GM23338 (cell line): ENCODE measurements at regions not wholly inside any gene's neighbourhood (a gene's known extent, or its start where the extent isn't known, plus 50 kb on each side); places are given as distances from the start of the nearest gene placed in this dataset.

Experiments used
- ATAC-seq: fragments of 200-7000 bp; cut with Tn5 transposase; 3 replicates; pipeline ENCODE4 v1.9.1; 2020
- DNase-seq: peaks from one replicate; pipeline ENCODE4 v3.0.0-alpha.2; 2015; ENCODE audit warnings: low spot score
- H2AFZ ChIP-seq: fragments of 200-600 bp; sonication (generic); 2 replicates; pipeline ENCODE4 v1.8.0; 2016; ENCODE audit warnings: antibody characterized with exemption, mild to moderate bottlenecking, moderate library complexity
- H3F3A ChIP-seq: fragments of 200-600 bp; sonication (generic); replicated peaks from 2 replicates; pipeline ENCODE4 v1.8.0; 2017; ENCODE audit warnings: antibody characterized with exemption, mixed run types, low read depth
- H3K27ac ChIP-seq: fragments of 200-600 bp; sonication (generic); 2 replicates; pipeline ENCODE4 v1.6.1; 2016; ENCODE audit warnings: low read depth
- H3K27me3 ChIP-seq: fragments of 200-600 bp; sonication (generic); 2 replicates; pipeline ENCODE4 v1.8.0; 2016; ENCODE audit warnings: mild to moderate bottlenecking, mixed run types, moderate library complexity; ENCODE audit not compliant: insufficient read depth
- H3K36me3 ChIP-seq: fragments of 200-600 bp; sonication (generic); 2 replicates; pipeline ENCODE4 v1.8.0; 2016; ENCODE audit warnings: mild to moderate bottlenecking; ENCODE audit not compliant: insufficient read depth
- H3K4me1 ChIP-seq: fragments of 200-600 bp; sonication (generic); 2 replicates; pipeline ENCODE4 v1.8.0; 2016; ENCODE audit warnings: mild to moderate bottlenecking, moderate library complexity; ENCODE audit not compliant: insufficient read depth
- H3K4me2 ChIP-seq: fragments of 200-600 bp; sonication (generic); 2 replicates; pipeline ENCODE4 v1.7.1; 2017; ENCODE audit warnings: mixed run types
- H3K4me3 ChIP-seq: fragments of 200-600 bp; sonication (generic); 2 replicates; pipeline ENCODE4 v1.6.1; 2016; ENCODE audit warnings: mixed run types
- H3K79me2 ChIP-seq: fragments of 200-600 bp; sonication (generic); replicated peaks from 2 replicates; pipeline ENCODE4 v1.8.0; 2017; ENCODE audit warnings: mild to moderate bottlenecking; ENCODE audit not compliant: insufficient read depth
- H3K9me2 ChIP-seq: fragments of 200-600 bp; sonication (generic); 2 replicates; pipeline ENCODE4 v1.8.0; 2017; ENCODE audit not compliant: insufficient read depth
- H4K20me1 ChIP-seq: fragments of 200-600 bp; sonication (generic); replicated peaks from 2 replicates; pipeline ENCODE4 v1.8.0; 2017; ENCODE audit warnings: mild to moderate bottlenecking; ENCODE audit not compliant: insufficient read depth
- H3K27ac Mint-ChIP-seq: 2 replicates; pipeline ENCODE4 v1.8.0; 2020; ENCODE audit warnings: inconsistent platforms, mild to moderate bottlenecking, moderate library complexity, mixed read lengths
- H3K27me3 Mint-ChIP-seq: 3 replicates; pipeline ENCODE4 v1.8.0; 2022; ENCODE audit warnings: low read depth, mild to moderate bottlenecking, moderate library complexity, mixed read lengths, inconsistent platforms; ENCODE audit not compliant: insufficient read depth, poor library complexity
- H3K36me3 Mint-ChIP-seq: 3 replicates; pipeline ENCODE4 v1.8.0; 2021; ENCODE audit warnings: low read depth, mild to moderate bottlenecking, inconsistent platforms, moderate library complexity, mixed read lengths
- H3K4me1 Mint-ChIP-seq: 3 replicates; pipeline ENCODE4 v1.8.0; 2020; ENCODE audit warnings: mild to moderate bottlenecking, inconsistent platforms, mixed read lengths
- H3K4me3 Mint-ChIP-seq: 3 replicates; pipeline ENCODE4 v1.8.0; 2021; ENCODE audit warnings: moderate library complexity, mild to moderate bottlenecking, inconsistent platforms, mixed read lengths
- H3K9me3 Mint-ChIP-seq: 3 replicates; pipeline ENCODE4 v1.8.0; 2020; ENCODE audit warnings: moderate library complexity, mild to moderate bottlenecking, inconsistent platforms, mixed read lengths
- CREB1 ChIP-seq: fragments of 250-450 bp; sonication (Bioruptor Pico); IDR thresholded peaks from 2 replicates; pipeline ENCODE4 v1.5.0; 2020; ENCODE audit warnings: low read depth, mild to moderate bottlenecking, moderate library complexity
- EZH2 ChIP-seq: fragments of 200-600 bp; sonication (generic); IDR thresholded peaks from one replicate; pipeline ENCODE4 v1.8.0; 2017; ENCODE audit warnings: antibody characterized with exemption, mild to moderate bottlenecking, low read depth; ENCODE audit not compliant: unreplicated experiment
- EZH2phosphoT487 ChIP-seq: fragments of 200-600 bp; sonication (generic); IDR thresholded peaks from one replicate; pipeline ENCODE4 v1.8.1; 2018; ENCODE audit warnings: antibody characterized with exemption; ENCODE audit not compliant: unreplicated experiment
- JUNB ChIP-seq: IDR thresholded peaks from one replicate; pipeline ENCODE4 v1.6.1; 2016; ENCODE audit warnings: antibody characterized with exemption; ENCODE audit not compliant: unreplicated experiment
- NANOG ChIP-seq: IDR thresholded peaks from 2 replicates; pipeline ENCODE4 v1.6.1; 2016; ENCODE audit warnings: antibody characterized with exemption, borderline replicate concordance
- POLR2AphosphoS5 ChIP-seq: IDR thresholded peaks from 2 replicates; pipeline ENCODE4 v1.6.1; 2016; ENCODE audit warnings: antibody characterized with exemption, low read depth
- REST ChIP-seq: IDR thresholded peaks from one replicate; pipeline ENCODE4 v1.6.1; 2018; ENCODE audit warnings: antibody characterized with exemption; ENCODE audit not compliant: unreplicated experiment
- STAT1 ChIP-seq: IDR thresholded peaks from one replicate; pipeline ENCODE4 v1.6.1; 2016; ENCODE audit warnings: antibody characterized with exemption; ENCODE audit not compliant: unreplicated experiment
- ZNF114 ChIP-seq: fragments of 250-450 bp; sonication (Bioruptor Pico); IDR thresholded peaks from 2 replicates; pipeline ENCODE4 v1.5.0; 2020; ENCODE audit warnings: mild to moderate bottlenecking, moderate library complexity
- ZNF331 ChIP-seq: fragments of 250-450 bp; sonication (Bioruptor Pico); IDR thresholded peaks from 2 replicates; pipeline ENCODE4 v1.5.0; 2020; ENCODE audit warnings: low read depth, mild to moderate bottlenecking, moderate library complexity
- ZNF462 ChIP-seq: fragments of 250-450 bp; sonication (Bioruptor Pico); IDR thresholded peaks from 2 replicates; pipeline ENCODE4 v1.5.0; 2020; ENCODE audit warnings: mild to moderate bottlenecking, moderate library complexity
- TF ChIP-seq, protein P1 (sequence below): IDR thresholded peaks from 2 replicates; pipeline ENCODE4 v1.6.1; 2016; ENCODE audit warnings: antibody characterized with exemption
- TF ChIP-seq, protein P2 (sequence below), 2 experiments: fragments of 200-600 bp in 1 of 2; sonication (generic) in 1 of 2; conservative IDR thresholded peaks; 2 replicates each; pipeline versions ENCODE4 v1.5.1 to v1.6.1; 2016 to 2017; ENCODE audit warnings: antibody characterized with exemption in 2 of 2, low read depth in 2 of 2, mild to moderate bottlenecking in 2 of 2, moderate library complexity in 1 of 2

DNA sequence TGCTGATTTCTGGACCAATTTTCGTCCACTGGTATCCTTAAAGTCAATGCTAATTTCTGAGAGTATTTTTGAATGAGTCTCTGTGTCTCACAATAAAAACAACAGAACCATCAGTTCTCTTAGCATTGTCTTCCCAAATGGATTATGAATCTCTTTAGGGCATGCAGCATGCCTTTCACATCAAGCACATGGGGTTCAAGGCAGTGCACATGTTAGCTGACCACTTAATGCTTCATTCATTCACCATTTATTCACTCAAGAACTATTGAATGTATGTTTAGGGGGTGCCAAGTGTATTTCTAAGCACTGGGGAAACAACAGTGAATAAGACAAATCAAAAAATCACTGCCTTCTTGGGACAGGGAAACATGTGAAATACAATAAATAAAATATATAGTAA is 126.7 kb upstream of the SLC44A3 start:
- Histone ChIP-seq H3F3A (no peaks in the 10 kb centered on the region; the same call in 1 of the 2 replicates), H3K79me2 (no peaks in the 10 kb centered on the region), H2AFZ (no peak overlapping the region), H3K4me1 (peaks cover 17% of the 10 kb centered on the region), H3K27me3 (no peaks in the 10 kb centered on the region), H3K4me2 (no peak overlapping the region), H3K9me2 (no peaks in the 10 kb centered on the region), H3K27ac (no peak overlapping the region), H3K36me3 (no peaks in the 10 kb centered on the region), H3K4me3 (no peak overlapping the region), H4K20me1 (no peaks in the 10 kb centered on the region)
- ATAC-seq: no peak
- no peak for DNase-seq
- H3K27ac Mint-ChIP-seq: no peak overlapping the region
- H3K36me3 Mint-ChIP-seq: peaks cover 13% of the 10 kb centered on the region
- H3K27me3 Mint-ChIP-seq: no peaks in the 10 kb centered on the region
- TF ChIP-seq ZNF331 (CRISPR knock-in tag) (no peak), JUNB (no peak), REST (no peak), ZNF462 (no peak), STAT1 (no peak), EZH2phosphoT487 (no peak), ZNF114 (CRISPR knock-in tag) (no peak), NANOG (no peak), CREB1 (CRISPR knock-in tag) (no peak), EZH2 (no peak), POLR2AphosphoS5 (no peak)
- TF ChIP-seq, protein P1, sequence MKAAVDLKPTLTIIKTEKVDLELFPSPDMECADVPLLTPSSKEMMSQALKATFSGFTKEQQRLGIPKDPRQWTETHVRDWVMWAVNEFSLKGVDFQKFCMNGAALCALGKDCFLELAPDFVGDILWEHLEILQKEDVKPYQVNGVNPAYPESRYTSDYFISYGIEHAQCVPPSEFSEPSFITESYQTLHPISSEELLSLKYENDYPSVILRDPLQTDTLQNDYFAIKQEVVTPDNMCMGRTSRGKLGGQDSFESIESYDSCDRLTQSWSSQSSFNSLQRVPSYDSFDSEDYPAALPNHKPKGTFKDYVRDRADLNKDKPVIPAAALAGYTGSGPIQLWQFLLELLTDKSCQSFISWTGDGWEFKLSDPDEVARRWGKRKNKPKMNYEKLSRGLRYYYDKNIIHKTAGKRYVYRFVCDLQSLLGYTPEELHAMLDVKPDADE: no peak
- TF ChIP-seq, protein P2, sequence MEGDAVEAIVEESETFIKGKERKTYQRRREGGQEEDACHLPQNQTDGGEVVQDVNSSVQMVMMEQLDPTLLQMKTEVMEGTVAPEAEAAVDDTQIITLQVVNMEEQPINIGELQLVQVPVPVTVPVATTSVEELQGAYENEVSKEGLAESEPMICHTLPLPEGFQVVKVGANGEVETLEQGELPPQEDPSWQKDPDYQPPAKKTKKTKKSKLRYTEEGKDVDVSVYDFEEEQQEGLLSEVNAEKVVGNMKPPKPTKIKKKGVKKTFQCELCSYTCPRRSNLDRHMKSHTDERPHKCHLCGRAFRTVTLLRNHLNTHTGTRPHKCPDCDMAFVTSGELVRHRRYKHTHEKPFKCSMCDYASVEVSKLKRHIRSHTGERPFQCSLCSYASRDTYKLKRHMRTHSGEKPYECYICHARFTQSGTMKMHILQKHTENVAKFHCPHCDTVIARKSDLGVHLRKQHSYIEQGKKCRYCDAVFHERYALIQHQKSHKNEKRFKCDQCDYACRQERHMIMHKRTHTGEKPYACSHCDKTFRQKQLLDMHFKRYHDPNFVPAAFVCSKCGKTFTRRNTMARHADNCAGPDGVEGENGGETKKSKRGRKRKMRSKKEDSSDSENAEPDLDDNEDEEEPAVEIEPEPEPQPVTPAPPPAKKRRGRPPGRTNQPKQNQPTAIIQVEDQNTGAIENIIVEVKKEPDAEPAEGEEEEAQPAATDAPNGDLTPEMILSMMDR (conservative IDR thresholded peaks at IDR 0.05; ENCODE audit: low read depth in 2 of 2): no peak
- no peak overlapping the region for H3K4me3 Mint-ChIP-seq
- H3K4me1 Mint-ChIP-seq: peaks cover 19% of the 10 kb centered on the region
- peaks cover 17% of the 10 kb centered on the region for H3K9me3 Mint-ChIP-seq
